GF-D8 (cell line): ENCODE measurements at regions not wholly inside any gene's neighbourhood (a gene's known extent, or its start where the extent isn't known, plus 50 kb on each side); places are given as distances from the start of the nearest gene placed in this dataset.

Source experiments
- DNase-seq: peaks from one replicate; lab custom pipeline; 2025; lab: John Stamatoyannopoulos, UW

DNA sequence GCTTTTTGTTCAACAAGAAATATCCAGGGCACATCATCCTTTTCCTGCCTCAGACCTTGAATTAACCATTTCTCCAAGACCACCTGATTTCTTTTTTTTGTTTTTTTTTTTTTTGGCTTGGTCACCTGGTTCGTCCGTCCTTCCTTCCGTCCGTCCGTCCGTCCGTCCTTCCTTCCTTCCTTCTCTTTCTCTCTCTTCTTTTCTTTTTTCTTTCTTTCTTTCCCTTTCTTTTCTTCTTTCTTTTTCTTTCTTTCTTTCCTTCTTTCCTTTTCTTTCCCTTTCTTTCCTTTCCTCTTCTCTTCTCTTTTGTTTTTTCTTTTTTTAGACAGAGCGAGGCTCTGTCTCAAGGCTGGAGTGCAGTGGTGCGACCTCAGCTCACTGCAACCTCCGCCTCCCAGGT is 80.7 kb downstream of the TET3 start:
- no peak for DNase-seq

- DNase-seq = no peak
Observed at GRCh38 chr2:74066491-74067203, 81.1 kb downstream of the BOLA3 start.

DNA sequence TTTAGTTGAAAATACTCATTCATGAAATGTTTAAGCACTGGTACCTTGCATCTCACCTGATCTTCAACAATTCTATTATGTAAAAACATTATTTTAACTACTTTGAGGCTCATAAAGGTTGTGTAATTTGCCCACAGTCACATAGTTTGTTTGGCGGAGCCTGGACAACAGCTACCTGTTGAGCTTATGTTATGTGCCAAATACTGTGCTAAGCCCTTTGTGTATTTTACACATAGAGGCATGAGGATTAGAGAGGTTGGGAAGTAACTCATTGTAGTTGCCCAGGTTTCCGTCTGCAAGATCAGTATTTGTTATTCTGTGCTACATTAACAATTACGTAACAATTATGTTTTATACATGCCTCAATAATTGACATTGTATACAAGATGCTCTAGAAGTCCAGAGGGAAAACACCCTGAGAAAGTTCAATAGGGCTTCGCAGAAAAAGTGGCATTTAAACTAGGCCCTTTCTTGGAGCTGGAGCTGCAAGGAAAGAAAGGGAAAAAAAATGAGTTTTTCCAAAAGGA is 80.4 kb downstream of the BOLA3 start:
- DNase-seq = no peak

DNA sequence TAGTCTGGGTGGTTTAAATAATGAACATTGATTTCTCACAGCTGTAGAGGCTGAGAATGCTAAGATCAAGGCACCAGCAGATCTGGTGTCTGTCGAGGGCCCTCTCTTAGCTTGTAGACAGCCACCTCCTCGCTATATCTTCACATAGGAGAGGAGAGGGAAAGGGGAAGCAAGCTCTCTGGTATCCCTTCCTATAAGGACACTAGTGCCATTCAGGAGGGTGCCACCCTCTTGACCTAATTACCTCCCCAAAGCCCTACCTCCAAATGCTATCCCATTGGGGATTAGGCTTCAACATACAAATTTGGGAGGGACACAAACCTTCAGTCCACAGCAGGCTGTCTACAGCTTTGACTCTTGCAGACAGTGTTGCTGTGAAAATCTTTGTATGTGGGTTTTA is 76.7 kb downstream of the BOLA3 start:
- no peak for DNase-seq

GRCh38 chr2:74071426-74071825 is 76.3 kb downstream of the BOLA3 start:
- no peak for DNase-seq

GRCh38 chr2:74072565-74072964 is 75.1 kb downstream of the BOLA3 start:
- DNase-seq = peak; percentile 53

- no peak for DNase-seq
Observed at GRCh38 chr2:74074487-74074886, 73.2 kb downstream of the BOLA3 start.

DNA sequence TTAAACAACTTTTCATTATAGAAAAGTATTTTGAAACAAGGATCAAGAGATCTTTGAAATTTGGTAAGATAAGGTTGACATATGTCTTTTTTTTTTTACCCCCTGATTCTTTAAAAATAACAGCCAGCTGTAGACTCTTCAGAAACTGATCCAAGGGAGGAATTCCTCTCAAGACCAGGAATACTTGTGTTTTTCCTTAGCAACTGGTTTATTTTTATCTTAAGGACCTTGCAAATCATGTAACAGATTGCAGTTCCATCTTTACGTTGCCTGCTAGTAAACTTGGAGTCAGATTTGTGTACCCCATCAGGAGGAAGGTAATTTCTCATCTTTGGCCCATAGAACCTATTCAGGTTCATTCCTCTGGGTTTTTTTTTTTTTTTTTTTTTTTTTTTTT is 71.6 kb downstream of the BOLA3 start:
- no peak for DNase-seq

- DNase-seq = no peak
Observed at GRCh38 chr2:74077636-74078035, 70.1 kb downstream of the BOLA3 start.

- DNase-seq = no peak
Observed at GRCh38 chr2:74078466-74078865, 69.2 kb downstream of the BOLA3 start.

GRCh38 chr2:74079522-74080341 is 68.0 kb downstream of the BOLA3 start:
- no peak for DNase-seq

- no peak for DNase-seq
Observed at GRCh38 chr2:74080346-74080745, 67.4 kb downstream of the BOLA3 start.

GRCh38 chr2:74081030-74081762 is 66.5 kb downstream of the BOLA3 start:
- DNase-seq = no peak

DNA sequence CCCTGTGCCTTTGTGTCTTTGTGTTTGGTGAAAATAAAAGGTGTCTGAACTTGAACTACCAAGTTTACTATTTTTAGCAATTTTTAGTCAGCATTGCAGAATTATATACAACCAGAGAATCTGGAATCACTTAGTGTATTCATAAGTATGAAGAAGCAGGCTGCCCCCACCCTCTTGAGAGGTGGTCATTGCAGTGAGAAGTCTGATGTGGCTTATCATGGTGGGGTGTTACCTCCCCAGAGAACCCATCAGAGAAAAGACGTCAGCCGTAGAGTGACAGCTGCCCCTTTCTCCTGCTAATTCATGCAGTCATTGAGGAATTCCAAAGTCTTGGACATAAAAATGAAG is 66.0 kb downstream of the BOLA3 start:
- no peak for DNase-seq

DNA sequence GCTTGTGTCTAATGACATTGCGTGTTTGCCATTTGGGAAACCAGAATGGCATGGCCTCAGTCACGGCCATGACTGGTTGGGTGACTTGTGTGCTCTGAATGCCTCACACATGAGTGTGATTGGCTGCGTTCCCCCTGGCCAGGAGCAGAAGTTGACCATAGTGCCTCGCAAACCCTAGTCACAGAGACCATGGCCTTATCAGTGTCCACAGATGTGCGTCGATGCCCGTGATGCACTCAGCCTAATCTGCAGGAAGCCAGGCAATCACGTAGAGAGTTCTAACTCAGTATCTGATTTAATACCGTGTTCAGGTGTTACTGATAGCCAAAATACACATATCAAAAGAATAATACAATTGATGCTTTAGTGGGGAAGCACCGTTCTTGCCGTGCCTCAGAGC is 64.0 kb downstream of the BOLA3 start:
- no peak for DNase-seq
